H1 (cell line): ENCODE measurements at regions not wholly inside any gene's neighbourhood (a gene's known extent, or its start where the extent isn't known, plus 50 kb on each side); places are given as distances from the start of the nearest gene placed in this dataset.

Experiments used
- CTCF ChIP-seq, 3 experiments: IDR thresholded peaks; 1 replicate in 2 of 3; 2 replicates in 1 of 3; pipeline versions ENCODE4 v1.5.1 to v1.6.1; 2011; ENCODE audit warnings: low read length in 3 of 3, mild to moderate bottlenecking in 3 of 3, inconsistent platforms in 2 of 3, low read depth in 1 of 3, moderate library complexity in 1 of 3; ENCODE audit not compliant: insufficient read depth in 1 of 3; ENCODE audit errors: control extremely low read depth in 1 of 3
- POLR2AphosphoS5 ChIP-seq: IDR thresholded peaks from 2 replicates; pipeline ENCODE4 v1.6.1; 2011; ENCODE audit warnings: low read depth, low read length

GRCh38 chr11:120027546-120028180 lies 110.2 kb downstream of the TRIM29 start:
- TF ChIP-seq POLR2AphosphoS5 (no peak), CTCF (IDR thresholded peaks at IDR 0.05; ENCODE audit: control extremely low read depth in 1 of 3, insufficient read depth in 1 of 3, low read depth in 1 of 3, low read length in 3 of 3) (no peak)
